Activated CD8-positive, alpha-beta memory T cell treated with anti-CD3 and anti-CD28 coated beads for 48 hours (primary cell): ENCODE measurements at regions not wholly inside any gene's neighbourhood (a gene's known extent, or its start where the extent isn't known, plus 50 kb on each side); places are given as distances from the start of the nearest gene placed in this dataset.

Experiments used
- DNase-seq, 3 experiments: peaks; one replicate each; pipeline ENCODE4 v3.0.0-alpha.2; 2020; ENCODE audit warnings: low read depth in 2 of 3, low spot score in 2 of 3

DNA sequence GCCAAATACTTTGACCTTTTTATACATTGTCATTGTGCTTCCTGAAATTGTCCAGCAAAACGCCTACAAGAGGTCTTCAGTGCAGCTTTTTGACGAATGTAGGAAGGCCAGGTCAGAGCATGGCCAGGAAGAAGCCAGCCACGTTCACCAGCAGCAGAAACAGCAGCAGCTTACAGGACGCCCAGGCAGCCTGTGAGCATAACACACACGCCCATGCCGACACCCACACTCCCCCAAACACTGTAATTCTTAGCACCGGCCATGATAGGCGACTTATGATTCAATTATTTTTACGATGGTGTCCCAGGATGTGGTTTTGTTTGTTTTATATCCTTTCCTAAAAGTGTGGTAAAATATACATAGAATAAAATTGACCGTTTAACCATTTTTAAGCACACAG is 249.1 kb upstream of the SALL3 start:
- no peak for DNase-seq

DNA sequence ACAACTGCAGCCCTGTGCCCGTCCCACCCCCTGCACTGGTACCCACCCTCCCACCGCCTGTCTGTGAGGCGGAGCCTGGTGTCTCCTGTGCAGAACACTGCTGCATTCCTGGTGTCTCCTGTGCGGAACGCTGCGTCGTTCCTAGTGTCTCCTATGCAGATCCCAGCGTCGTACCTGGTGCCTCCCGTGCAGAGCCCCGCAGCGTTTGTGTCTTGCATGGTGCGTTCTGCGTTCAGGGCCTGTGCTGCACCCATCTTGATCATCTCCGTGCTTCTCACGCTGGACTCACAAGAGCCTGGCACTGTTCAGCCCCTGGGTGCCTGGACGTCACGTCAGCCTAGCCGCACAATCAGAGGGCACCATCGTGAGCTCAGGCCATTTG is 248.6 kb upstream of the SALL3 start:
- DNase-seq: no peak

DNA sequence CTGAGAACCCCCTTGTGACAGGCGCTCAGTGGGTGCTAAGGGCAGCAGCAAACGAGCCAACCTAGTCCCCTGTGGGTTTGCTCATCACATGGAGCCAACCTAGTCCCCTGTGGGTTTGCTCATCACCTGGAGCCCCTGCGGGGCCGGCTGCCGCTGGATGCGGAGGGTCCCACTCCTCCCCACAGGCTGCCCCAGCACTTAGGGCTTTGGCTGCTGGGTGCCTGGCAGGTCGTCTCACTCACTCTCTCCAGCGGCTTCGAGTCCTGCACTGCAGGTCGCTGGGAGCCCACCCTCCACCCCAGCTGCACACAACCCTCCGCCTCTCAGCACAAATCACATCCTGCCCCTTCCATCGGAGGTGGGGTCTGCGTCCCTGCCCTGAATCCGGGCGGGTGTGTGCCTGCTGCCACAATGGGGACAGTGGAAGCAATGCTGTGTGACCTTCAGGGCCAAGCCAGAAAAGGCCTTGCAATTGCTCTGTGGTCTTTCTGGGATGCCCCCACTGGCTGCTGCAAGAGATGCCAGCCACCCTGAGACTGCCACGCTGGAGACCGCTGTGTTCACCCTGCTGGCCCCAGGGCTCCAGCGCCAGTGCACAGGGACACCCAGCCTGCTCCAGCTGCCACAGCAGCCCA is 248.1 kb upstream of the SALL3 start:
- no peak for DNase-seq

DNA sequence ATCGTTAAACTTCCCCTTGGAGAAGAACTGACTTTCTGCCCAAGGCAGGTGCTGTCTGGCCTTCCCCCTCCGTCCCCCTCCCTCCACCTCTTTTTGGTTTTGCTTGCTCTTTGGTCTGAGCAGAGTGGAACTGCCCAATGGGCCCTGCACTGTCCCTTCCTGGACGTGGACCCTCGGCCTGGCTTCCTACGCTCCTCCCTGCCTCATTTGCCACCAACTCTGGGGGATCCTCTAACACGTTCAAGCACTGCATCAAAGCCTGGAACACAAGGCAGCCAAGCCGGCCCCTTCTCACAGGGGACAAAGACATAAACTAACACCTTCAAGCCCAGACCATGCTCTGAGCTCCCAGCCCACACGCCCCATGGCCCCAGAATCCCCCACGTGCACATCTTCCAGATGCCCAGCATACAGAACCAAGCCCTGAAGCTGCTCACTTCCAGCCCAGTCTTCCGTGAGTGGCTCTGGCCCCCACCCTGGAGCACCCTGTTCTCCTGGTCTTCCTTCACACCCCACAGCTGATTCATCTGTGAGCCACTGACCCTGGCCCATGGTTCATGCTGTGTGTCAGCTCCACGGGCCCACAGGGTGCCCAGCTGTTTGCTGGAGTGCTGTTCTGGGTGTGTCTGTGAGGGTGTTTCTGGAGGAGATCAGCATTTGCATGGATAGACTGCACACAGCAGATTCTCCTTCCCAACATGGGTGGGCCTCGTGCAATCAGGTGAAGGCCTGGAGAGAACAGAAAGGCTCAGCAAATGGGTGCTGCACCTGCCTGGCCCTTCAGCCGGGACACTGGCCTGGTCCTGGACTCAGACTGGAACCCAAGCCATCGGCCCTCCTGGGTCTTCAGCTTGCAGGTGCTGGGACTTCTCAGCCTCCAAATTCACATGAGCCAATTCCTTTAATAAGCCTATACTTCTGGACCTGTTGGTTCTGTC is 247.1 kb upstream of the SALL3 start:
- no peak for DNase-seq

DNA sequence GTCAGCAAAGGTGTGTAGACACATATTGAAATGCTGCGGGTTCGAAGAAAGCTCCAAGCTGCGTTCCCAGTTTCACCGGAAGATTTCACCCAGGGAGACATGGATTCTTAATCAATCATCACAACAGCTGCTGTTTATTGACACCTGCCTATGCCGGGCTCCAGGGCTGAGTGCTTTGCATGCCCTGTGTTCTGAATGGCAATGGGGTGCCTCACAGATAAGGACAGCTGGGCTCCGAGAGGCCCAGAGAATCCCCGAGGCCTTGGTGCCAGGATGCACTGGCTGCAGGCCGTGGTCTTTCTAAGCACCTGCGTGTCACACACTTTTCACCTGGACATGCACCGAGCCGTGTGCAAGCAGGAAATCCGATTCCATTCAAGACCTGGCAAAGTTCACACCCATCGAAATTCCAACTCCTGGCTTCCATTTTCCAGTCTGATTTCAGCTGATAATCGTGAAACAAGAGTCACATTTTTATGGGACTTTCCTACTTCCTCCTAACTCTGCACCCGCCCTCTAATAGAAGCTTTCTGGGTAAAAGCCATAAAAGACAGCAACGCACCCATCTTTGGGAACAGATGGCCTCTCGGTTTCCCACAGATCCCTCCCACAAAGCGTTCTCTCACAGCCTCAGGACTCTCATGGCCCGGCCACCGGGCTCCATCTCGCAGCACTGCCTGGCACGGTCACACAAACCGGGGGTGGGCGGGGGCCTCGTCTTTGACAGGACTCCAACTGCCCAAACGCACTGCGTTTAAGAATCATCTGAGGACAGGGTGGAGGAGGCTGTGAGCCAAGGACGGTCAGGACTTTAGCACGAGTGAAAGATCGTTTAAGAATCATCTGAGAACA is 245.6 kb upstream of the SALL3 start:
- no peak for DNase-seq

DNA sequence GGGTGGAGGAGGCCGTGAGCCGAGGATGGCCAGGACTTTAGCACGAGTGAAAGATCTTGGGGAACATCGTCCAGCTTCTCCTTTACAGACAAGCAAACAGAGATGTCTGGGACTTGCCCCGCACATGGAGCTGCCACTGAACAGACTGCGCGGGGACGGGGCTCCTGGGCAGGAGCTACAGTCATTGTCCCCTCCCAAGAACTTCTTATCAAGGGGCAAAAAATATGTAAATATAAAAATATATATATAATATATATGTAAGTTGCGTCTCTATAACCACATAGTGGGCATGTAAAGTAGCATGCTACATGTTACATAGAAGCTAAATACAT is 245.0 kb upstream of the SALL3 start:
- no peak for DNase-seq

DNA sequence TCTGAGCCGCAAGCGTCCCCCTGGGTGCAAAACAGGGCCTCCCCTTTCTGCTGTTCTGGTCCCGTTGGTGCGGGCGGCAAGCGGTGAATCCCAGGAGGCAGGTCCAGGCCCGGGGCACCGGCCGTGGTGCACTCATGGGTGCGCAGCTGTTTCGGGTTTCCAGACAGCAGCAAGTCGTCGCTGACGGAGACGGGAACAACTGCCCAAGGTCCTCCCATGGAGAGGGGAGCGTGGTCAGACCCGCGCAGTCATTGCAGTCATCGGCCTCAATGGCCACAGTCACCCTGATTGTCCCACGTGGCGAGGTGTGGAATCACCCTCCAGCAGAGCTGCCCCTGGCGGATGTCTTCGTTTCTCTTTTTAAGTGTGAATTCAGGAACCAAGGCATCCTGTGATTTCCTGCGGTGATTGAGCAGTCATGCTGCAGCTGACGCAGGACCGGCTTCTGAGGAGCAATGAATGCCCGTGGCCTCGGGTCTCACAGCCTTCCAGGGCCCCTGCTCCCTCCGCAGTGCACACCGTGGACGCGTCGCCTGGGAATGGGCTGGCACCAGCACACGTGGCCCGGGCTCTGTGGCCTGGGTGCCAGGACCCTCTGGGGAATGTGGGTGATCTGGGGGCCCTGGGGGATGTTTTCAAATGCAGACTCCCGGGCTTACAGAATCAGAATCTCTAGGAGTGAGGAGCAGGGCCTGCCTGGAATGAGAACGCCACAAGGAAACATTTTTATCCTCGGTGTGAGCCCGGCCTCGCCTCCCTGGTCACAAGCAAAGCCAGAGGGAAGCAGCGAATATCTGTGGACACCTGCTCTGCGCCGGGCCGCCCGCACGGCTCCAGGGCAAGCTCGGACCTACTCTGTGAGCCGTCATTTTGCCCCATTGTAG is 244.2 kb upstream of the SALL3 start:
- DNase-seq: no peak

DNA sequence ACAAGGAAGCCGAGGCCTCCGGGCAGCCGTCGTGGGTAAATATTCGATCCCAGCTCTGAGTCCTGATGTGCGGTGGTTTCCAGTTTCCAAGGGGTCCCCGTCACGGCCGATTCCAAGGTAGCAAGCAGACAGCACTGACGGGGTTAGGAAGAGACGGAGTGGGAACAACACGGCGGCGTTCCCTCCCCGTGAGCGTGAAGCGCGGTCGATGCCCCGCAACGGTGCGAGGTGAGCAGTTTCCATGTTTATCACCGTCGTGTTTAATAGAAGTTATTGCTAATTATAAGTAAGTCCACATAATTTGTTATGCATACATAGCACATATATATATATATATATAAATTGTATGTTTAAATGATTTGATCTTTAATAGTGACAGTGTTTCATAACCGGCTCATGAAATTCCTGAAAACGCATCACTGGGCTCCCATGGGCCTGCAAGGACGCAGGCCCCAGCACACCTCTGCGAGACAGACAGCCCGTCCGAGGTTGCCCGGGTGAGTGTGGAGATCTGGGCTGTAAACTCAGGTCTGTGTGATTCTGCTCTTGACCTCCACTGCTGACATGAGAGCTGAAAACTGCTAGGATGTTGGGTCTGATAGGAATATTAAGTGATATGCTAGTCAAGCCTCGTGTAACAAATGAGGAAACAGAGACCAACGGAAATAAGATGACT is 243.5 kb upstream of the SALL3 start:
- DNase-seq: no peak

DNA sequence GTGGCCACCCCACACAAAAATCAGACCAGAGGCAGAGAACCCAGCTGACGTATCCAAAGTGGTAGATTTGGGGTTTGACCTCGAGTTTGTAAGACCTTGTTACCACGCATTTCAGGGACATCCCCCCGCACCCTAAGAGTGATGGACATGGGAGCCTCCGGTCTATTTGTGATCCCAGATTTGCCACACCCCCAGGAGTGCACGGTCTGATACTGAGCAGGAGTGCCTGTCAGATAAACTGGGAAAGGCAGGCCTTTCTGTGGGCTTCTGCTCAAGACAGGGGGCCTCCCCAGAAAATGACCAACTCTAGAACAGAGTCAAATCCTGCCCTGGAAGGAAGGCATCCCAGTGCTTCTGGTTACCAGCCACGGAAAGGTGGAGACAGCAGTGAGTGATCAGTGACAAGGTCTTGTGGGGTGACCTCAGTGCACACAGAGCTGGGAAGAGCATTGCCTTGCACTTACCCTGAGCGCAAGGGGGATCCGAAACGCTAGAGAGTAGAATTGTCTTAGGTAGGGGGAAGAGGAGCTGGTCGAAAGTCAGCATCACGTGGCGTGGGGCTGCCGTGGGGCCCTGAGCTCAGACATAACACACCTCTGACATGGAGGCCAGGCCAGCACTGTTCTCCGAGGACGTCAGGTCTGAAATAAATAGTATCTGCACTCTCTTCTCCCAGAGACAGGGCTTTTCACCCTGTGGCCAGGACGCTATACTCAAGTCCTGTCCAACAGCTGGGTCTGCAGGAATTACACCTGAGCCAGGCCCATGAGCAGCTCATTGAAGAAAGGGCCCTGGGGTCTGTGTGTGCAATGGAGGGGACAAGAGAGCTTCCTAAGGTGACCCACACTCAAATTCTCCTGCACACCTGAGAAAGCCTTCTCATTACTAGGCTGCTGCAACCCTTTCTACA is 242.4 kb upstream of the SALL3 start:
- no peak for DNase-seq

DNA sequence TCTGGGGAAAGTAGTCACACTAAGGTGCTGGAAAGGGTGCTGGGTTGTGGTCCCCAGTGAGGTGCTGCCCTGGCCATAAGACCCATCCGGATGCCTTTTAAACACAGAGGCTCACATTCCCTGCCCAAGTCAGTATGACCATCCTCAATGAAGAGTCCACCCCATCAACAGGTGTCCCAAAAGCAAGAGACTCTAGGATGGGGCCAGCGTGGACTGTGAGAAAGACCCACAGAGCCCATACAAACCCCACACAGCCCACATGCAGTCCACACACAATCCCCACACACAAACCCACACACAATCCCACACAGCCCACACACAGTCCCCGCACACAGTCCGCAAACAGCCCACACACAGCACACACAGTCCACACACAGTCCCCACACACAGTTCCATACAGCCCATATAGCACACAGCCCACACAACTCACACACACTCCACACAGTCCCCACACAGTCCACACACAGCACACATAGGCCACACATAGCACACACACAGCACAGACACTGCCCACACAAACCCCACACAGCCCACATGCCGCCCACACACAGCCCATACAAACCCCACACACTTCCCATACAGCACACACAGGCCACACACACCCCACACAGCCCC is 241.4 kb upstream of the SALL3 start:
- DNase-seq: no peak

DNA sequence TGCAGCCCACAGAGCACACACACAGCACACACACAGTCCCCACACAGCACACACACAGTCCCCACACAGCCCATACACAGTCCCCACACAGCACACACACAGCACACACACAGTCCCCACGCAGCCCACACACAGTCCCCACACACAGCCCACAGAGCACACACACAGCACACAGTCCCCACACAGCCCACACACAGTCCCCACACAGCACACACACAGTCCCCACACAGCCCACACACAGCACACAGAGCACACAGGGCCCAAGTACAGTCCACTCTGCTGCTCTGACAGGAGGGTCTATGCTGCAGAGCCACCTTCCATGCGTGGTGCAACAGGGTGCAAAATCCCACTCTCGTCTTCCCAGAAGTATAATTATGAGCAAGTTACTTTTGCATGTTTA is 240.5 kb upstream of the SALL3 start:
- no peak for DNase-seq

DNA sequence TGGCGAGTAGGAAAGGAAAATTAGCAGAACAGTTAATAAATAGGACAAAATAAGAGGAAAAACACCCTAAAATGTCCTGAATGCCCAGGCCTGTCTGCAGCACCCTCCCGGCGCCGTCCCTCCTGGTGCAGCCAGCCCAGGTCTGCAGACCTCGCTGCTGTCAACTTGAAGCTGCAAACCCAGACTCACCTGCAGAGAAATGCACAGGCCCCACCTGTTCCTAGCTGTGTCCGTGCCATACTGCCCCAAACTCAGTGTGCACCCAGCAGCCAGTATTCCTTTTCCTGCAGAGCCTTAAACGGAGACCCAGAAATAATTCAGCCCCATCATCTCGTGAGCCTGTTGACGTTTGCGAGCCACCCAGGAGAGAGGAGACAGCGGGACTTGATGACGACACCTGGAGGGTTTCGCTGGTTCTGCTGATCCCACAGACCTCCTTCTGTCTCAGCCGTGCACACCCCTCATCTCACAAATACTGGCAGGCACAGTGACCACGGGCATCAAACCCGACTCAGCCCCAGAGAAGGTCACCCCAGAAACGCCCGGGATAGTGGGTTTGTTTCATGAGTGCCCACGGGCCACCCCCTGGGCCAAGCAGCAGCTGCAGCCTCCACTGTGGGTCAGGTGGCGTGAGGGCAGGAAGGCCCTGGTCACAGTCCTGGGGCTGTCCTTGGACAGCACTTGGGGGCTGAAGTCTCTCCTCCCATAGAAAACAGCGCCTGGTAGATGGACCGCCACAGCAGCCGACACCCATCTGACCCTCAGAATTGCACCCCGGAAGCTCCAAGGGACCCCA is 239.5 kb upstream of the SALL3 start:
- no peak for DNase-seq

DNA sequence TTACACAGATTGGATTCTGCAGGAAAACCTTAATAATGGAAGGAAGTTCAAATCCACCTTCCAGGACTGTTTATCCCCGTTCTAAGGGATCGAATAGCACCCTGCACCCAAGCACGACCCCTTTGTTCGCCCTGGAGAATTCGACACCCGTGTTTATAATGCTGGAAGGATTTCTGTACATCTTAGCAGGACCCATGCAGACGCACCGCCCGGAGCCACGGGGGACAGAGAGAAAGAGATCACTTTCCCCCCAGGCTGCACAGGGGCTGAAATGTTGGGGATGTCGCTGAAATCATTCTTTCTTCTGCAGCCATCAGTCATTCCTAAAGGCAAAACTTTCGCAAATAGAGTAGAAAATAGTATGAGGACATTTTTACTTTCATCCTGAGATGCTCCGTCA is 238.7 kb upstream of the SALL3 start:
- DNase-seq: no peak

DNA sequence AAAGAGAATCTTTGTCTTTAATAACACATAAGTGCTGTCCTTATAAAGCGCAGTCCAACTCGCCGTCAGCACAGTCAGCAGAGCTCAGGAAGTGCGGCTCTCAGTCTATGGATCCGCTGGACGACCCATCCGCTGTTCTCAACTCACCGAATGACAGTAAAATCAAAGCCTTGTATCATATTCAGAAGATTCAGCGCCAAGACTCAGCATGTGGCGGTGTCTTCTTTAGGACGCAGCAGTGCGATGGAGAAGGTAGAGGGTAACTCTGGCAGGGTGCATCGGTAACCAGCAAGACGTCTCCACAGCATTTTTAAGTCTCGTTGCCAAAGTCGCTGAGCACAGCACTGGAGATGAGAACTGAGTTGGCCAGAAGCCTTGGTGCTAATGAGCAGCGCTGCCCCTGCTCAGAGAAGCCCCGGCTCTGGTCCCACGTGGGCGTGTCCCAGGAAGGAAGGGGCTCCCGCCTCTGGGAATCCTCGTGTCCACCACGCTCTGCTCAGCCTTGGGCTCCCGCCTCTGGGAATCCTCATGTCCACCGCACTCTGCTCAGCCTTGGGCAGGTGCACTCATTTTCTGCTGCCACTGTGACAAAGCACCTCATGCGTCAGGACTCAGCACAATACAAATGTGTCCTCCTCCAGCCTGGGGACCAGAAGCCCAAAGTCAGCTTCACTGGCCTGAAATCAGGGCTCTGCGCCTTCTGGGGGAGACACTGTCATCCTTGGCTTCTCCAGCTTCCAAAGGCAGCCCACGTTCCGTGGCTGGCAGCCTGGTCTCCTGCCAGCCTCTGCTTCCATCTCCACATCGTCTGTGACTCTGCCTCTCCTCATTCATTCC is 238.0 kb upstream of the SALL3 start:
- no peak for DNase-seq

DNA sequence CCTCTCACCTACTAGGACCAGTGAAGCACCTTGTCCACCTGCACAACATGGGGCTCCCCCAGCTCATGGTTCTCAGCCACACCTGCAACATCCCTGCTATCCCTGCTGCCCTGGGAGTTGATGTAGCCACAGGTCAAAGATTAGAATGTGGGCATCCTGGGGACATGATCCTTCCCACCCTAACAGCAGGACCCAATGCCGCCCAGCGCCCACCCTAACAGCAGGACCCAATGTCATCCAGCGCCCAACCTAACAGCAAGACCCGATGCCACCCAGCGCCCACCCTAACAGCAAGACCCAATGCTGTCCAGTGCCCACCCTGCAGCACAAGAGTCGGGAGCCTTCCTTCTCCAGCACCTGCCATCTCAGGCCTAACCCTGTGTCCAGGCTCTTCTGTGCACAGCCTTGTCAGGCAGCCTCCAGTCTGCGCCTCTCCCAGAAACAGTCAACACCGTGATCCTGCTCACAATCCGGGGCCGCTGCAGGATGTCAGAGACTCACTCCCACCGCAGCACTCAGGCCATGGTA is 237.3 kb upstream of the SALL3 start:
- DNase-seq: no peak

DNA sequence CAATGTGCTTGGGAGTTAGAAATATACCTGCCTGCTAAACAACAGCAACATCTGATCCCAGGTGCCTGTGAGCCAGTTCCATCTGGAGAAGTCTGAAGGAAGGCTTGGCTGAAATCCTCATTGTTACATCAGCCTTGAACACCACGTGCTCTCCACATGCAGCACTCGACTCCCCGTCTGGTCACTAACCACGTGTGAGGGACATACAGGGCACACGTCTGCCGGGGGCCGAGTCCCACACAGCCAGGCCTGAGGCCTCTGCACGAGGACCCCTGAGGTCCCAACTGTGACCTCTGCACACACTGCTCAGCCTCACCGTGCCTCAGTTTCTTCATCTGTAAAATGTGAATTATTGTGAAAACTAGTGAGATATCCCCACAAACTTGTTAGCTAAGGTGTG is 236.5 kb upstream of the SALL3 start:
- DNase-seq: no peak

DNA sequence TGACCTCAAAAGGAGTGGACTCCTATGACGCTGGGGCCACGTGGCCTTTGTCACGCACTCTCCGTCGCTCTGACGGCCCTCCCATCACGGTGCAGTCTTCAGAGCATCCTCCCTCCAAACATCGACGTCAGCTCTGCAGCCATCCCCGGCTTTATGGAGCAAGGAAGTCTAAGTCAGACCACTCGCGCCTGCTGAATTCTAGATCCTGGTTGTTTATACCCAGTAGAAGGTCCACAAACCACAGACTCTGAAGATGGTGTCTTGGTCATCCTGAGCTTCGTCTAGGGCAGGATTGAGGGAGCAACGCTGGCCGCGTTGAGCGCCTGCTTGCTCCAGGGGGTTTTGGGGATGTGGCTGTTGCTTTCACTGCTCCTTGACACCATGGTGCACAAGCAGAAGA is 228.0 kb upstream of the SALL3 start:
- no peak for DNase-seq
